GM23338 (cell line): ENCODE measurements at regions not wholly inside any gene's neighbourhood (a gene's known extent, or its start where the extent isn't known, plus 50 kb on each side); places are given as distances from the start of the nearest gene placed in this dataset.
A peak's percentile ranks its signal among the peaks of the same experiment; 100 is the strongest.

ENCODE experiments used
- ATAC-seq: fragments of 200-7000 bp; cut with Tn5 transposase; 3 replicates; pipeline ENCODE4 v1.9.1; 2020
- DNase-seq: peaks from one replicate; pipeline ENCODE4 v3.0.0-alpha.2; 2015; ENCODE audit warnings: low spot score
- H2AFZ ChIP-seq: fragments of 200-600 bp; sonication (generic); 2 replicates; pipeline ENCODE4 v1.8.0; 2016; ENCODE audit warnings: antibody characterized with exemption, mild to moderate bottlenecking, moderate library complexity
- H3F3A ChIP-seq: fragments of 200-600 bp; sonication (generic); replicated peaks from 2 replicates; pipeline ENCODE4 v1.8.0; 2017; ENCODE audit warnings: antibody characterized with exemption, mixed run types, low read depth
- H3K27ac ChIP-seq: fragments of 200-600 bp; sonication (generic); 2 replicates; pipeline ENCODE4 v1.6.1; 2016; ENCODE audit warnings: low read depth
- H3K27me3 ChIP-seq: fragments of 200-600 bp; sonication (generic); 2 replicates; pipeline ENCODE4 v1.8.0; 2016; ENCODE audit warnings: mild to moderate bottlenecking, mixed run types, moderate library complexity; ENCODE audit not compliant: insufficient read depth
- H3K36me3 ChIP-seq: fragments of 200-600 bp; sonication (generic); 2 replicates; pipeline ENCODE4 v1.8.0; 2016; ENCODE audit warnings: mild to moderate bottlenecking; ENCODE audit not compliant: insufficient read depth
- H3K4me1 ChIP-seq: fragments of 200-600 bp; sonication (generic); 2 replicates; pipeline ENCODE4 v1.8.0; 2016; ENCODE audit warnings: mild to moderate bottlenecking, moderate library complexity; ENCODE audit not compliant: insufficient read depth
- H3K4me2 ChIP-seq: fragments of 200-600 bp; sonication (generic); 2 replicates; pipeline ENCODE4 v1.7.1; 2017; ENCODE audit warnings: mixed run types
- H3K4me3 ChIP-seq: fragments of 200-600 bp; sonication (generic); 2 replicates; pipeline ENCODE4 v1.6.1; 2016; ENCODE audit warnings: mixed run types
- H3K79me2 ChIP-seq: fragments of 200-600 bp; sonication (generic); replicated peaks from 2 replicates; pipeline ENCODE4 v1.8.0; 2017; ENCODE audit warnings: mild to moderate bottlenecking; ENCODE audit not compliant: insufficient read depth
- H3K9me2 ChIP-seq: fragments of 200-600 bp; sonication (generic); 2 replicates; pipeline ENCODE4 v1.8.0; 2017; ENCODE audit not compliant: insufficient read depth
- H4K20me1 ChIP-seq: fragments of 200-600 bp; sonication (generic); replicated peaks from 2 replicates; pipeline ENCODE4 v1.8.0; 2017; ENCODE audit warnings: mild to moderate bottlenecking; ENCODE audit not compliant: insufficient read depth
- H3K27ac Mint-ChIP-seq: 2 replicates; pipeline ENCODE4 v1.8.0; 2020; ENCODE audit warnings: inconsistent platforms, mild to moderate bottlenecking, moderate library complexity, mixed read lengths
- H3K27me3 Mint-ChIP-seq: 3 replicates; pipeline ENCODE4 v1.8.0; 2022; ENCODE audit warnings: low read depth, mild to moderate bottlenecking, moderate library complexity, mixed read lengths, inconsistent platforms; ENCODE audit not compliant: insufficient read depth, poor library complexity
- H3K36me3 Mint-ChIP-seq: 3 replicates; pipeline ENCODE4 v1.8.0; 2021; ENCODE audit warnings: low read depth, mild to moderate bottlenecking, inconsistent platforms, moderate library complexity, mixed read lengths
- H3K4me1 Mint-ChIP-seq: 3 replicates; pipeline ENCODE4 v1.8.0; 2020; ENCODE audit warnings: mild to moderate bottlenecking, inconsistent platforms, mixed read lengths
- H3K4me3 Mint-ChIP-seq: 3 replicates; pipeline ENCODE4 v1.8.0; 2021; ENCODE audit warnings: moderate library complexity, mild to moderate bottlenecking, inconsistent platforms, mixed read lengths
- H3K9me3 Mint-ChIP-seq: 3 replicates; pipeline ENCODE4 v1.8.0; 2020; ENCODE audit warnings: moderate library complexity, mild to moderate bottlenecking, inconsistent platforms, mixed read lengths
- CREB1 ChIP-seq: fragments of 250-450 bp; sonication (Bioruptor Pico); IDR thresholded peaks from 2 replicates; pipeline ENCODE4 v1.5.0; 2020; ENCODE audit warnings: low read depth, mild to moderate bottlenecking, moderate library complexity
- EZH2 ChIP-seq: fragments of 200-600 bp; sonication (generic); IDR thresholded peaks from one replicate; pipeline ENCODE4 v1.8.0; 2017; ENCODE audit warnings: antibody characterized with exemption, mild to moderate bottlenecking, low read depth; ENCODE audit not compliant: unreplicated experiment
- JUNB ChIP-seq: IDR thresholded peaks from one replicate; pipeline ENCODE4 v1.6.1; 2016; ENCODE audit warnings: antibody characterized with exemption; ENCODE audit not compliant: unreplicated experiment
- NANOG ChIP-seq: IDR thresholded peaks from 2 replicates; pipeline ENCODE4 v1.6.1; 2016; ENCODE audit warnings: antibody characterized with exemption, borderline replicate concordance
- STAT1 ChIP-seq: IDR thresholded peaks from one replicate; pipeline ENCODE4 v1.6.1; 2016; ENCODE audit warnings: antibody characterized with exemption; ENCODE audit not compliant: unreplicated experiment
- ZNF331 ChIP-seq: fragments of 250-450 bp; sonication (Bioruptor Pico); IDR thresholded peaks from 2 replicates; pipeline ENCODE4 v1.5.0; 2020; ENCODE audit warnings: low read depth, mild to moderate bottlenecking, moderate library complexity
- TF ChIP-seq, protein P1 (sequence below): IDR thresholded peaks from one replicate; pipeline ENCODE4 v1.6.1; 2018; ENCODE audit warnings: antibody characterized with exemption; ENCODE audit not compliant: unreplicated experiment
- TF ChIP-seq, protein P2 (sequence below): fragments of 250-450 bp; sonication (Bioruptor Pico); IDR thresholded peaks from 2 replicates; pipeline ENCODE4 v1.5.0; 2020; ENCODE audit warnings: mild to moderate bottlenecking, moderate library complexity
- TF ChIP-seq, protein P3 (sequence below): IDR thresholded peaks from 2 replicates; pipeline ENCODE4 v1.6.1; 2016; ENCODE audit warnings: antibody characterized with exemption

- no peaks in the 10 kb centered on the region for H3K9me2 ChIP-seq
- no peak for ATAC-seq
- Mint-ChIP-seq H3K27me3 (no peaks in the 10 kb centered on the region), H3K9me3 (peaks cover 13% of the 10 kb centered on the region; the same call in 2 of the 3 replicates), H3K27ac (no peak overlapping the region), H3K36me3 (0 out of 3 replicates have a peak, but pooled peaks cover 4% of the 10 kb centered on the region), H3K4me3 (no peak overlapping the region), H3K4me1 (peaks cover 28% of the 10 kb centered on the region)
- no peaks in the 10 kb centered on the region for H3F3A ChIP-seq
- TF ChIP-seq ZNF331 (no peak), STAT1 (no peak), JUNB (no peak), EZH2 (no peak)
- TF ChIP-seq, protein P1, sequence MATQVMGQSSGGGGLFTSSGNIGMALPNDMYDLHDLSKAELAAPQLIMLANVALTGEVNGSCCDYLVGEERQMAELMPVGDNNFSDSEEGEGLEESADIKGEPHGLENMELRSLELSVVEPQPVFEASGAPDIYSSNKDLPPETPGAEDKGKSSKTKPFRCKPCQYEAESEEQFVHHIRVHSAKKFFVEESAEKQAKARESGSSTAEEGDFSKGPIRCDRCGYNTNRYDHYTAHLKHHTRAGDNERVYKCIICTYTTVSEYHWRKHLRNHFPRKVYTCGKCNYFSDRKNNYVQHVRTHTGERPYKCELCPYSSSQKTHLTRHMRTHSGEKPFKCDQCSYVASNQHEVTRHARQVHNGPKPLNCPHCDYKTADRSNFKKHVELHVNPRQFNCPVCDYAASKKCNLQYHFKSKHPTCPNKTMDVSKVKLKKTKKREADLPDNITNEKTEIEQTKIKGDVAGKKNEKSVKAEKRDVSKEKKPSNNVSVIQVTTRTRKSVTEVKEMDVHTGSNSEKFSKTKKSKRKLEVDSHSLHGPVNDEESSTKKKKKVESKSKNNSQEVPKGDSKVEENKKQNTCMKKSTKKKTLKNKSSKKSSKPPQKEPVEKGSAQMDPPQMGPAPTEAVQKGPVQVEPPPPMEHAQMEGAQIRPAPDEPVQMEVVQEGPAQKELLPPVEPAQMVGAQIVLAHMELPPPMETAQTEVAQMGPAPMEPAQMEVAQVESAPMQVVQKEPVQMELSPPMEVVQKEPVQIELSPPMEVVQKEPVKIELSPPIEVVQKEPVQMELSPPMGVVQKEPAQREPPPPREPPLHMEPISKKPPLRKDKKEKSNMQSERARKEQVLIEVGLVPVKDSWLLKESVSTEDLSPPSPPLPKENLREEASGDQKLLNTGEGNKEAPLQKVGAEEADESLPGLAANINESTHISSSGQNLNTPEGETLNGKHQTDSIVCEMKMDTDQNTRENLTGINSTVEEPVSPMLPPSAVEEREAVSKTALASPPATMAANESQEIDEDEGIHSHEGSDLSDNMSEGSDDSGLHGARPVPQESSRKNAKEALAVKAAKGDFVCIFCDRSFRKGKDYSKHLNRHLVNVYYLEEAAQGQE, result no peak
- H3K4me2 ChIP-seq, result no peak overlapping the region
- H3K4me3 ChIP-seq, result no peak overlapping the region
- no peaks in the 10 kb centered on the region for H3K27me3 ChIP-seq
- H3K79me2 ChIP-seq, result no peaks in the 10 kb centered on the region
- H3K27ac ChIP-seq, result no peak overlapping the region
- peak overlapping the region; percentile 47; the same call in 1 of the 2 replicates for H2AFZ ChIP-seq
- peaks cover 18% of the 10 kb centered on the region for H3K4me1 ChIP-seq
- no peaks in the 10 kb centered on the region for H4K20me1 ChIP-seq
- DNase-seq, result no peak
- H3K36me3 ChIP-seq, result no peaks in the 10 kb centered on the region
Measured at GRCh38 chr12:94831081-94831751, 172.3 kb downstream of the NDUFA12 start.

GRCh38 chr12:94829552-94829951, 173.9 kb downstream of the NDUFA12 start:
- no peak for TF ChIP-seq CREB1 (CRISPR knock-in tag)
- TF ChIP-seq, protein P2, sequence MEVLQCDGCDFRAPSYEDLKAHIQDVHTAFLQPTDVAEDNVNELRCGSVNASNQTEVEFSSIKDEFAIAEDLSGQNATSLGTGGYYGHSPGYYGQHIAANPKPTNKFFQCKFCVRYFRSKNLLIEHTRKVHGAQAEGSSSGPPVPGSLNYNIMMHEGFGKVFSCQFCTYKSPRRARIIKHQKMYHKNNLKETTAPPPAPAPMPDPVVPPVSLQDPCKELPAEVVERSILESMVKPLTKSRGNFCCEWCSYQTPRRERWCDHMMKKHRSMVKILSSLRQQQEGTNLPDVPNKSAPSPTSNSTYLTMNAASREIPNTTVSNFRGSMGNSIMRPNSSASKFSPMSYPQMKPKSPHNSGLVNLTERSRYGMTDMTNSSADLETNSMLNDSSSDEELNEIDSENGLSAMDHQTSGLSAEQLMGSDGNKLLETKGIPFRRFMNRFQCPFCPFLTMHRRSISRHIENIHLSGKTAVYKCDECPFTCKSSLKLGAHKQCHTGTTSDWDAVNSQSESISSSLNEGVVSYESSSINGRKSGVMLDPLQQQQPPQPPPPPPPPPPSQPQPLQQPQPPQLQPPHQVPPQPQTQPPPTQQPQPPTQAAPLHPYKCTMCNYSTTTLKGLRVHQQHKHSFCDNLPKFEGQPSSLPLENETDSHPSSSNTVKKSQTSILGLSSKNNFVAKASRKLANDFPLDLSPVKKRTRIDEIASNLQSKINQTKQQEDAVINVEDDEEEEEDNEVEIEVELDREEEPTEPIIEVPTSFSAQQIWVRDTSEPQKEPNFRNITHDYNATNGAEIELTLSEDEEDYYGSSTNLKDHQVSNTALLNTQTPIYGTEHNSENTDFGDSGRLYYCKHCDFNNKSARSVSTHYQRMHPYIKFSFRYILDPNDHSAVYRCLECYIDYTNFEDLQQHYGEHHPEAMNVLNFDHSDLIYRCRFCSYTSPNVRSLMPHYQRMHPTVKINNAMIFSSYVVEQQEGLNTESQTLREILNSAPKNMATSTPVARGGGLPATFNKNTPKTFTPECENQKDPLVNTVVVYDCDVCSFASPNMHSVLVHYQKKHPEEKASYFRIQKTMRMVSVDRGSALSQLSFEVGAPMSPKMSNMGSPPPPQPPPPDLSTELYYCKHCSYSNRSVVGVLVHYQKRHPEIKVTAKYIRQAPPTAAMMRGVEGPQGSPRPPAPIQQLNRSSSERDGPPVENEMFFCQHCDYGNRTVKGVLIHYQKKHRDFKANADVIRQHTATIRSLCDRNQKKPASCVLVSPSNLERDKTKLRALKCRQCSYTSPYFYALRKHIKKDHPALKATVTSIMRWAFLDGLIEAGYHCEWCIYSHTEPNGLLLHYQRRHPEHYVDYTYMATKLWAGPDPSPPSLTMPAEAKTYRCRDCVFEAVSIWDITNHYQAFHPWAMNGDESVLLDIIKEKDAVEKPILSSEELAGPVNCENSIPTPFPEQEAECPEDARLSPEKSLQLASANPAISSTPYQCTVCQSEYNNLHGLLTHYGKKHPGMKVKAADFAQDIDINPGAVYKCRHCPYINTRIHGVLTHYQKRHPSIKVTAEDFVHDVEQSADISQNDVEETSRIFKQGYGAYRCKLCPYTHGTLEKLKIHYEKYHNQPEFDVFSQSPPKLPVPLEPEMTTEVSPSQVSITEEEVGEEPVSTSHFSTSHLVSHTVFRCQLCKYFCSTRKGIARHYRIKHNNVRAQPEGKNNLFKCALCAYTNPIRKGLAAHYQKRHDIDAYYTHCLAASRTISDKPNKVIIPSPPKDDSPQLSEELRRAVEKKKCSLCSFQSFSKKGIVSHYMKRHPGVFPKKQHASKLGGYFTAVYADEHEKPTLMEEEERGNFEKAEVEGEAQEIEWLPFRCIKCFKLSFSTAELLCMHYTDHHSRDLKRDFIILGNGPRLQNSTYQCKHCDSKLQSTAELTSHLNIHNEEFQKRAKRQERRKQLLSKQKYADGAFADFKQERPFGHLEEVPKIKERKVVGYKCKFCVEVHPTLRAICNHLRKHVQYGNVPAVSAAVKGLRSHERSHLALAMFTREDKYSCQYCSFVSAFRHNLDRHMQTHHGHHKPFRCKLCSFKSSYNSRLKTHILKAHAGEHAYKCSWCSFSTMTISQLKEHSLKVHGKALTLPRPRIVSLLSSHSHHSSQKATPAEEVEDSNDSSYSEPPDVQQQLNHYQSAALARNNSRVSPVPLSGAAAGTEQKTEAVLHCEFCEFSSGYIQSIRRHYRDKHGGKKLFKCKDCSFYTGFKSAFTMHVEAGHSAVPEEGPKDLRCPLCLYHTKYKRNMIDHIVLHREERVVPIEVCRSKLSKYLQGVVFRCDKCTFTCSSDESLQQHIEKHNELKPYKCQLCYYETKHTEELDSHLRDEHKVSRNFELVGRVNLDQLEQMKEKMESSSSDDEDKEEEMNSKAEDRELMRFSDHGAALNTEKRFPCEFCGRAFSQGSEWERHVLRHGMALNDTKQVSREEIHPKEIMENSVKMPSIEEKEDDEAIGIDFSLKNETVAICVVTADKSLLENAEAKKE (CRISPR knock-in tag), result no peak
- TF ChIP-seq JUNB, result no peak
- no peak for TF ChIP-seq NANOG
- no peak for TF ChIP-seq ZNF331
- TF ChIP-seq, protein P3, sequence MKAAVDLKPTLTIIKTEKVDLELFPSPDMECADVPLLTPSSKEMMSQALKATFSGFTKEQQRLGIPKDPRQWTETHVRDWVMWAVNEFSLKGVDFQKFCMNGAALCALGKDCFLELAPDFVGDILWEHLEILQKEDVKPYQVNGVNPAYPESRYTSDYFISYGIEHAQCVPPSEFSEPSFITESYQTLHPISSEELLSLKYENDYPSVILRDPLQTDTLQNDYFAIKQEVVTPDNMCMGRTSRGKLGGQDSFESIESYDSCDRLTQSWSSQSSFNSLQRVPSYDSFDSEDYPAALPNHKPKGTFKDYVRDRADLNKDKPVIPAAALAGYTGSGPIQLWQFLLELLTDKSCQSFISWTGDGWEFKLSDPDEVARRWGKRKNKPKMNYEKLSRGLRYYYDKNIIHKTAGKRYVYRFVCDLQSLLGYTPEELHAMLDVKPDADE, result no peak
- Histone ChIP-seq H3K4me3 (no peak overlapping the region), H2AFZ (no peak overlapping the region), H3K36me3 (no peaks in the 10 kb centered on the region), H3K9me2 (no peaks in the 10 kb centered on the region), H3K79me2 (no peaks in the 10 kb centered on the region), H3K4me2 (no peak overlapping the region), H3K4me1 (peaks cover 18% of the 10 kb centered on the region), H3F3A (no peaks in the 10 kb centered on the region), H3K27ac (no peak overlapping the region), H4K20me1 (no peaks in the 10 kb centered on the region), H3K27me3 (no peaks in the 10 kb centered on the region)
- peaks cover 28% of the 10 kb centered on the region for H3K4me1 Mint-ChIP-seq
- H3K4me3 Mint-ChIP-seq, result no peak overlapping the region
- H3K9me3 Mint-ChIP-seq, result peaks cover 9% of the 10 kb centered on the region; the same call in 2 of the 3 replicates
- ATAC-seq, result no peak
- no peak overlapping the region for H3K27ac Mint-ChIP-seq
- no peaks in the 10 kb centered on the region for H3K27me3 Mint-ChIP-seq
- H3K36me3 Mint-ChIP-seq, result 0 out of 3 replicates have a peak, but pooled peaks cover 4% of the 10 kb centered on the region
- no peak for DNase-seq
